Activated CD8-positive, alpha-beta memory T cell treated with anti-CD3 and anti-CD28 coated beads for 1 hour (primary cell): ENCODE measurements at regions not wholly inside any gene's neighbourhood (a gene's known extent, or its start where the extent isn't known, plus 50 kb on each side); places are given as distances from the start of the nearest gene placed in this dataset.

Source experiments
- DNase-seq, 2 donors: peaks; one replicate each; pipeline ENCODE4 v3.0.0-alpha.2; 2020; ENCODE audit warnings: low read depth in 1 of 2; ENCODE audit errors: extremely low read depth in 1 of 2

DNA sequence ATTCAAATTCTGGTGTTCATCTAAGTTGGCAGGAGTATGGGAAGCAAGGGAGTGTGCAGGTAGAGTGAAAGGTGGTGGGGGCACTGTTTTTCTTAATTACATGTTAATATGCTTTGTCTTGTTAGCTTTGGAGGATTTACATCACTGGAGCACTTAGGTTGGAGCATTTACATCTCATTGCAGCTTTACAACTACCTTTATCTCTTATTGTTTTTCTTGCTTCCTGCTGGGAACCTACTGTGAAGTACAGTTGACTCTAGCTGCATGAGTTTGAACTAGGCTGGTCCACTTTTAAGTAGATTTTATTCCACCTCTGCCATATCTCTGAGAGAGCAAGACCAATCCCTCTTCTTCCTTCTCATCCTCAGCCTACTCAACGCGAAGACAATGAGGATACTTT lies 554.8 kb upstream of the B3GALT2 start:
- no peak for DNase-seq

DNA sequence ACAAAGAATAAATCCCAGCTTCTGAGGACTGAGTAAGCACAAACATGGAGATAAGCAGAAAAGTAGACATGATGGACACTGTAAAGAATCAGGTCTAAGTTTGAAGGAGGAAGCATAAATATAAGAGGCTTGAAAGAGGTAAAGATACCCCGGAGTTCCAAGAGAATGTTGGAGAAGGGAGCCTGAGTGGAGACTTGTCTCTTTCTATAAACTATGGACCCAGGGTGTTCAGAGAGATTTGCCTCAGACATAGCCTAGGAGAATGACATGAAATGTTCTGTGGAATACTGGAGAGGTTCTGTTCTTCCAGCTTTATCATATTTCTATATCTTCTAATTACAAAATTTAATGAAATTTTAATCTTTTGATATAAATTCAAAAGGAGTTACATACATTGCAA lies 554.3 kb upstream of the B3GALT2 start:
- DNase-seq = no peak

DNA sequence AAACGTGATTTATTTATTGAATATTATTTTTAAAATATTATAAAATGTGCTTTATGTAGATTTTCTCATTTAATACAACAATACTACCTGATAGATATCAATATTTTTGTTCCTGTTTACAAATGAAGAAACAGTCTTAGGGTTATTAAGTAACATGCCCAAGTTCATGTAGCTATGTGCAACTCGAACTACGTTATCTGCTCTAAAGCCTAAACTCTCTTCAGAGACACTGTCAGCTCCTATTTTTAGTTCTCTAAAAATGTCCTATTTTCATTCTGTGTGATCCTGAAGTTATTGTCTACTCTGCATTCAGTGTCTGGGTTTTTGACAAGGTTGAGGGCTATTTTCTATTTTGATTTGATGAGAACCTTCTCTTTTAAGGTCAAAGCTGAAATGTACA lies 550.1 kb upstream of the B3GALT2 start:
- no peak for DNase-seq

DNA sequence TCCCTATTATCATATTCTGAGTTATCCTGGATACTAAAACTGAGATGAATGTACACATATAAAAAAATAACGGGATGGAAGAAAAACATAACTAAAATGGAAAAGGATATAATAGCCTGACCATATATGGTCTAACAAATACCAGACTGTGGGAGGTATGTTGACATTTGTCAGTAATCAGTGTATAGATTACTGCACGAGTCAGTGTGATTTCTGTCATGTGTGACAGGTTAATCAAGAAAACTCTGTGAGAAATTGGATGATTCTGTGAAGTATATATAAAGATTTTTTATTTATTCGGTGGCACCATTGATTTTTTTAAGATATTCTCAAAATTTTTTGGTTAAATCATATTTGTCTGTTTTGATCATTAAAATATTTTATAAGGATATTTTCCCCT lies 547.3 kb upstream of the B3GALT2 start:
- no peak for DNase-seq

GRCh38 chr1:193730017-193730416 lies 543.6 kb upstream of the B3GALT2 start:
- DNase-seq = no peak

DNA sequence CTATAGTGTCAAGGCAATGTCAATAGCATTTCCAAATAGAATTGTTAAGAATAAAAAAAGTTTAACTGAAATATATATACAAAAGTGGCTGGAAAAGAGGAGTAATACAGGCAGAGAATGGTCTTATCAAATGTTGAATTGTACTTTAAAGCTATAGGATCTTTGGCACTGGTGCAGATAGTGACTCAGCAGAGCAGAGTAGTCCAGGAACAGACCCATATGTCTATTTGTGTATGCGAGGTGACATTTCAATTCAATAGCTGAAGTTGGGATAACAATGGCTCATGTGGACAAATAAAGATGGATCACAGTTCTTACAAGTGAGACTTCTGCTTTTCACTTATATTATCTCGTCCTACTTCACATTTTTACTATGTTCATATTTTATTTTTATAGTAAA lies 543.0 kb upstream of the B3GALT2 start:
- DNase-seq = no peak

GRCh38 chr1:193727850-193728249 lies 541.4 kb upstream of the B3GALT2 start:
- no peak for DNase-seq

DNA sequence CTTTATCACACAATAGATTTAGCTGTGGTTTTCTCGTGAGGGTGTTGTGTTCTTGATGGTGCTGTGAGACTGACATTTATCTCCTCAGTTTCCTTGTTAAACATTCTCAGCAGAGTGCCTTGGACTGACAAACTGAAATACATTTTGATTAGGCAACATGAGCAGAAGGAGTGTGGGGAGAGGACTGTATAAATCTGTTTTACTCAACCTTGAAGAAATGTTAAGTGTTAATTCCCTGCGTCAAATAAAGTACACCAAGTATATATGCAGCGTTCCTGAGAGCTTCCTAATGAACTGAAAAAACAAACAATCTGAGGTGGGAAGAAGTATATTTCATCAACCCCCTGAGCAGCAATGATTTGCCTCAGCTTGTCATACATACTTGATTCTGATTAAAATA lies 540.3 kb upstream of the B3GALT2 start:
- no peak for DNase-seq

- DNase-seq = no peak
Observed at GRCh38 chr1:193712392-193712791, 526.0 kb upstream of the B3GALT2 start.

- no peak for DNase-seq
Observed at GRCh38 chr1:193709607-193710006, 523.2 kb upstream of the B3GALT2 start.

GRCh38 chr1:193707271-193708021 lies 521.0 kb upstream of the B3GALT2 start:
- no peak for DNase-seq

DNA sequence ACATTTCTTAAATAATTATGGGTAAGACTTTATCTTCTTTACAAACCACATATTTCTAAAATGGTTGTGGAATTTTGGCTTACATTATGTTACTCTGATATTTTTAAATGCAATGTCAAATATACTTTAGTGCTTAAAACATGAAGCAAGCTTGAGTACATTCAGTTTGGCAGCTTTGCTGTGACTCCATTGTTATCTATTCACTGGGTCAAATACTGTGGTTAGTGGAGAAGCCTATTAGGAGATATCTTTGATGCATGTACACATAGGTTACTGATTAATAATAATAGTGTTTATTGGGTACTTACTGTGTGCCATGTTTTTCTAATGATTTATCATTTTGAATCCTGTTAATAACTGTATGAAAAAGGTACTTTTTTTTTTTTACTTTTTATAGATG lies 520.4 kb upstream of the B3GALT2 start:
- DNase-seq = no peak

- no peak for DNase-seq
Observed at GRCh38 chr1:193705554-193705981, 519.2 kb upstream of the B3GALT2 start.

- DNase-seq = no peak
Observed at GRCh38 chr1:193703655-193704054, 517.2 kb upstream of the B3GALT2 start.

DNA sequence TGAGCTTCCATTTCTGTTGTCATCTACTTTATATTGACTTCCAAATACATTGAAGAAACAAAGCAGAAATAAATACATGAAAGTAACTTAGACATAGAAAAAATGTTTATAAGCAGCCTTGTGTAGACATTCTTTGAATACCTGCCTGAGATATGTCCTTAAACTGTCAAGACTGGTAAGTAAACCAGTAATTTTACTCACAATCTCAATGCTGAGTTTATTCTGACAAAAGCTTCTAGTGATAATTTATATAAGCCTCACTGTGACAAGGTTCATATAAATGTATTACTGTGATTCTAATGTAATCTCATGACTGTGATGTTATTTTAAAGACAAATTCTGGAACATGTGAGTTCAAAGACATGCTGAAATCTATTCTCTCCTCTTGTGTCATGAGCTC lies 516.7 kb upstream of the B3GALT2 start:
- no peak for DNase-seq

DNA sequence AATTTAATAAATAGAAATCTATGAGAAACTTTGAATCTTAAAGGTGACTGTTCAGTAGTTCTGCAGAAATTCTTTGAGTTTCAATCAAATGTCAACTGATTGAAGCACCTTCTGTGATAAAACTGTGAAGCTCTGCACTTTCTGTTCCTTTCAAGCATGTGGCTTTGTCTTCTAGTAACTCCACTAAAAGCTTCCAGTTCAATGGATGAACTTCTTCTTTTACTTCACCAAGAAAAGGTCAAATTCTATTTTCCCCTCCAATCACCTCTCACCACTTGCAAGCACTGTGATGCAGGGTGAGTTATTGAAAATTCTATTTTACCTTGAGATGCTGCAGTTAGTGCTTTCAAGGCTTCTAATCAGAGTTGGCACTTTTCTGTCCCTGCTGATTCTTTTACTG lies 515.3 kb upstream of the B3GALT2 start:
- no peak for DNase-seq

DNA sequence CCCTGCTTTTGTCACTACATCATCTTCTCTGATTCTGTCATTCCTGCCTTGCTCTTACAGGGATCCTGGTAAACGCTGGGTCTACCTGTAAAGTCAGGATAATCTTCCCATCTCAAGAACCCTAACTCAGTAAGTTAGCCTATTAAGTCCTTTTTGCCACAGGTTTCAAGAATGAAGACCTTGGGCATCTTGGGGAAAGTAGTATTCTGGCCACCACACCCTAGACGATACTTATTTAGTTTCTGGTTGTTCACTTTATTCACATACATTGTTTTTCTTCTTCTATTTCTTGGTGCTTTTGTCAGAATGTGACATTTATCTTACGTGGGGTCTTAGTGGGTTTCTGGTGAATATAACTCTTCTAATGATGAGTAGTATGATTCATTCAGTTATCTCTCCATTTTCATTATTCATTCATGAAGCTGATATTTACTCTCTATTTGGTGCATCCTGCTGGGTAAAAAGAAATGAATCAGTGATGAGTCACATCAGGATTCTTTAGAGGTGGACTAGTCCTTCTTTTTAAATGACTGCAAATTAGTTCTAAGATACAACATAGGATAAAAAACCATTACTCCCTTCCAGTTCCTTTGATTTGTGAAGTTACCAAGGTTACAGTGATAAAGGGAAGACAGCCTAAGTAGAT lies 514.4 kb upstream of the B3GALT2 start:
- DNase-seq = no peak

GRCh38 chr1:193699261-193699660 lies 512.8 kb upstream of the B3GALT2 start:
- DNase-seq = no peak

- no peak for DNase-seq
Observed at GRCh38 chr1:193697776-193698175, 511.4 kb upstream of the B3GALT2 start.

- no peak for DNase-seq
Observed at GRCh38 chr1:193697115-193697762, 510.8 kb upstream of the B3GALT2 start.

DNA sequence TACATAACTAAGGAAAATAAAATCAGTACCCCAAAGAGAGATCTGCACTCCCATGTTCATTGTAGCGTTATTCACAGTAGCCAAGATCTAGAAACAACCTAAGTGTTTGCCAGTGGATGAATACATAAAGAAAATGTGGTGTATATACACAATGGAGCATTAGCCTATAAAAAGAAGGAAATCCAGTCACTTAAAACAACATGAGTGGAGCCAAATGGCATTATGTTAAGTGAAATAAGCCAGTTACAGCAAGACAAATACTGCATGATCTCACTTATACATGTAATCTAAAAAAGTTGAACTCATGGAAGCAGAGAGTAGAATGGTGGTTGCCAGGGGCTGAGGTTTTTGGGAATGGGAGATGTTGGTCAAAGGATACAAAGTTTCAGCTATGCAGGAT lies 508.3 kb upstream of the B3GALT2 start:
- no peak for DNase-seq

GRCh38 chr1:193685986-193686385 lies 499.6 kb upstream of the B3GALT2 start:
- DNase-seq = no peak
